ENCODE measurements at regions not wholly inside any gene's neighbourhood (a gene's known extent, or its start where the extent isn't known, plus 50 kb on each side); places are given as distances from the start of the nearest gene placed in this dataset.

DNA sequence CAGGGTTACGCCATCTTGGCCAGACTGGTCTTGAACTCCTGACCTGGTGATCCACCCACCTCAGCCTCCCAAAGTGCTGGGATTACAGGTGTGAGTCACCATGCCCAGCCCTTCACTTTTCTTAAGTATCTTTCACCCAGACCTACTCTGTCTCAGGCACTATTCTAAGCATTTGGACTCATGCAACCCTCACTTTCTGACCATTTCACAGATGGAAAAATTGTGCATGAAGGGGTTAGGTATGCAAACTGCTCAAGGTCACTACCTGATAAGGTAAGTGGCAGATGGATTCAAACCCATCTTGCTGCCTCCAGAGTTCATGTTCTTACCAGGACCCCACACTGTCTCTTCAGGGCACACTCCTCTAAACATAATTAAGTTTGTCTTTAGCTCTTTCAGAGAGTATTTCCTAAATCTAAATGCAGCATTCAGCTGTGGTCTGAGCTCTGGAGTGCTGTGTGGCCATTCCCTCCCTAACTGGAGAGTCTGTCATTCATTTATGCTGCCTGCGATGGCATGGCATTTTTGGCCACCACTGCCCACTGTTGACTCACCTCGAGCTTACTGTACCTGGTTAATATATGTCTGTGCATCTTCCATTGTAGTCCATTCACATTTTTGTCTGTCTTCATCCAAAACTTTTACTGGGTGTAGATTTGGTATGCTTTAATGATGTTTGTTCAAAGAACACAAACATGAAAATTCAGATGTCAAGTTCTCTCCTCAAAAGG is 88.4 kb downstream of the CCDC71L start:
- no peaks in the 10 kb centered on the region for H3K36me3 ChIP-seq (ENCODE audit: insufficient read depth)
- H3K27ac ChIP-seq = no peak overlapping the region
- no peaks in the 10 kb centered on the region for H3K79me2 ChIP-seq (ENCODE audit: insufficient read depth, low read depth)
- no peak overlapping the region for H3K4me3 ChIP-seq (IDR thresholded peaks at IDR 0.05; ENCODE audit: insufficient read depth, low read depth, low read length)
- peaks cover 16% of the 10 kb centered on the region for H3K4me1 ChIP-seq (ENCODE audit: low read depth, poor library complexity, severe bottlenecking)
- no peaks in the 10 kb centered on the region for H3K27me3 ChIP-seq (ENCODE audit: insufficient read depth, low read depth)
- no peak overlapping the region for H3K4me2 ChIP-seq
- TF ChIP-seq, protein P1, sequence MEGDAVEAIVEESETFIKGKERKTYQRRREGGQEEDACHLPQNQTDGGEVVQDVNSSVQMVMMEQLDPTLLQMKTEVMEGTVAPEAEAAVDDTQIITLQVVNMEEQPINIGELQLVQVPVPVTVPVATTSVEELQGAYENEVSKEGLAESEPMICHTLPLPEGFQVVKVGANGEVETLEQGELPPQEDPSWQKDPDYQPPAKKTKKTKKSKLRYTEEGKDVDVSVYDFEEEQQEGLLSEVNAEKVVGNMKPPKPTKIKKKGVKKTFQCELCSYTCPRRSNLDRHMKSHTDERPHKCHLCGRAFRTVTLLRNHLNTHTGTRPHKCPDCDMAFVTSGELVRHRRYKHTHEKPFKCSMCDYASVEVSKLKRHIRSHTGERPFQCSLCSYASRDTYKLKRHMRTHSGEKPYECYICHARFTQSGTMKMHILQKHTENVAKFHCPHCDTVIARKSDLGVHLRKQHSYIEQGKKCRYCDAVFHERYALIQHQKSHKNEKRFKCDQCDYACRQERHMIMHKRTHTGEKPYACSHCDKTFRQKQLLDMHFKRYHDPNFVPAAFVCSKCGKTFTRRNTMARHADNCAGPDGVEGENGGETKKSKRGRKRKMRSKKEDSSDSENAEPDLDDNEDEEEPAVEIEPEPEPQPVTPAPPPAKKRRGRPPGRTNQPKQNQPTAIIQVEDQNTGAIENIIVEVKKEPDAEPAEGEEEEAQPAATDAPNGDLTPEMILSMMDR (conservative IDR thresholded peaks at IDR 0.05; ENCODE audit: low read depth, low read length) = no peak
- H2AFZ ChIP-seq (ENCODE audit: low read depth) = no peak overlapping the region
- no peak overlapping the region for H3K9ac ChIP-seq
- no peaks in the 10 kb centered on the region for H4K20me1 ChIP-seq (ENCODE audit: insufficient read depth)

DNA sequence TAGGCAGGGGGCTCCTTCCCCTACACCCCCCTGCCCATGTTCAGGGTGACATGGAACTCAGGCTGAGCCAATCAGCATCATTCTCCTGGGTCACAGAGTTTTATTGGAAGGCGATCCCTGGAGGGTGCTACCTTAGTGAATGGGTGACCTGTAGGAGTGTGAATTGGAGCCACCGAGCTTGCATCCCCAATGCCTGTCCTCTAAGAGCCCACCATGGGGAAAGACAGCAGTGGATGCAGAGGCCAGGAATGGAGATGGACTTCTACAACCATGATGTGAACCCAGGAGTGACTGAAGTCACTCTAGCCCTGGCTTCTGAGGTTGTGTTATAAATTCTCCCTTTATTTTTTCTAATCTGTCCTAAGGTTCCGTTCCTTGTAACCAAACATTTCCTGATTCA is 89.4 kb downstream of the CCDC71L start:
- Histone ChIP-seq H3K27me3 (ENCODE audit: insufficient read depth, low read depth) (no peaks in the 10 kb centered on the region), H3K36me3 (ENCODE audit: insufficient read depth) (no peaks in the 10 kb centered on the region; the same call in 1 of the 2 replicates), H3K4me1 (ENCODE audit: low read depth, poor library complexity, severe bottlenecking) (peaks cover 16% of the 10 kb centered on the region), H2AFZ (ENCODE audit: low read depth) (no peak overlapping the region), H4K20me1 (ENCODE audit: insufficient read depth) (no peaks in the 10 kb centered on the region), H3K79me2 (ENCODE audit: insufficient read depth, low read depth) (no peaks in the 10 kb centered on the region), H3K4me2 (no peak overlapping the region), H3K27ac (no peak overlapping the region), H3K9ac (no peak overlapping the region), H3K4me3 (IDR thresholded peaks at IDR 0.05; ENCODE audit: insufficient read depth, low read depth, low read length) (no peak overlapping the region)
- TF ChIP-seq, protein P1 (conservative IDR thresholded peaks at IDR 0.05; ENCODE audit: low read depth, low read length) = no peak

DNA sequence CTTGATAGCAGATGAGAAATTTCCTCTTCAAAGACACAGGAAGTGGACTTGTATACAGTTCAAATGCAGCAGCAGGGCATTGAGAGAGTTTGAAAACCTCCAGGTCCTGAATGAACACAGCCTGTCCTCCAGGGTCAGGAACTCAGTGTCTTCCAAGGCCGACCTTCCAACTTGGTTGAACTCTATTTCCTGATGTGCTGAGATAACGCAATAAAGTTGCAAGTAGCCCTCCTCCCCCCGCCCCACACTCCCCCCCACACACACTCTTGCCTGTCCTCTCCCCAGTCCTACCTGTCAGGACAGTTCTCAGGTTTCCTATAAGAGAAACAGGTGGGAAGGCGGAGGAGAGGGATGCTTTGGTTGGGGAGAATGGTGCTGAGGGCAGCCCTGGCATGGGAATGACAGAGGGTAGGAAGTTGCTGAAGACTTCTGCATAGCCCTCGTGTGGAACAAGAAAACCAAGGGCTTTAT is 90.0 kb downstream of the CCDC71L start:
- no peak overlapping the region for H2AFZ ChIP-seq (ENCODE audit: low read depth)
- TF ChIP-seq, protein P1 (conservative IDR thresholded peaks at IDR 0.05; ENCODE audit: low read depth, low read length) = no peak

DNA sequence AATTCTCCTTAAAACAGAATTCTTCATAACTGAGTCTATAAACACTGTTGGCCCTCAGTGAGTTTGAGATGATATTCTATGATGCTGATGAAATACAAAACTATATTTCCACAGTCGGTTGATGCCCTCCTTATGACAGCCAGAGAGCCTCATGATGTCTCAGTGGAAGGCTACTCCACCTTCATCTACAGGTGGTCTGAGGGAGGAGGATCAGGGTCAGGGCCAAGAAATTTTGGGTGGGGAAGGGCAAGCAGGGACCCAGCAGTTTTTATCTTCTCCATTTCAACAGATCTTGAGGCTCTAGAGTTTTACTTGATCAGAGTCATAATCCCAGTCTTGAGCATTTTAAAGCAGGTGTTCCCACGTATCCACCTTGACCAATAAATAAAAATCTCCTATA is 90.8 kb downstream of the CCDC71L start:
- no peak overlapping the region for H3K4me3 ChIP-seq (IDR thresholded peaks at IDR 0.05; ENCODE audit: insufficient read depth, low read depth, low read length)
- H3K9ac ChIP-seq = no peak overlapping the region
- H3K27ac ChIP-seq = no peak overlapping the region
- no peak overlapping the region for H2AFZ ChIP-seq (ENCODE audit: low read depth)
- peaks cover 16% of the 10 kb centered on the region for H3K4me1 ChIP-seq (ENCODE audit: low read depth, poor library complexity, severe bottlenecking)
- no peaks in the 10 kb centered on the region; the same call in 1 of the 2 replicates for H3K36me3 ChIP-seq (ENCODE audit: insufficient read depth)
- H3K79me2 ChIP-seq (ENCODE audit: insufficient read depth, low read depth) = no peaks in the 10 kb centered on the region
- H3K4me2 ChIP-seq = no peak overlapping the region
- no peaks in the 10 kb centered on the region for H3K27me3 ChIP-seq (ENCODE audit: insufficient read depth, low read depth)
- TF ChIP-seq, protein P1 (conservative IDR thresholded peaks at IDR 0.05; ENCODE audit: low read depth, low read length) = no peak
- H4K20me1 ChIP-seq (ENCODE audit: insufficient read depth) = no peaks in the 10 kb centered on the region

More for the DNA sequence above, 90.0 kb downstream of the CCDC71L start:
- H3K79me2 ChIP-seq (ENCODE audit: insufficient read depth, low read depth) = no peaks in the 10 kb centered on the region
- H3K4me2 ChIP-seq = no peak overlapping the region
- peaks cover 16% of the 10 kb centered on the region for H3K4me1 ChIP-seq (ENCODE audit: low read depth, poor library complexity, severe bottlenecking)
- H4K20me1 ChIP-seq (ENCODE audit: insufficient read depth) = no peaks in the 10 kb centered on the region
- no peak overlapping the region for H3K4me3 ChIP-seq (IDR thresholded peaks at IDR 0.05; ENCODE audit: insufficient read depth, low read depth, low read length)
- H3K27ac ChIP-seq = no peak overlapping the region
- H3K9ac ChIP-seq = no peak overlapping the region
- no peaks in the 10 kb centered on the region; the same call in 1 of the 2 replicates for H3K36me3 ChIP-seq (ENCODE audit: insufficient read depth)
- H3K27me3 ChIP-seq (ENCODE audit: insufficient read depth, low read depth) = no peaks in the 10 kb centered on the region
